ENCODE measurements at regions not wholly inside any gene's neighbourhood (a gene's known extent, or its start where the extent isn't known, plus 50 kb on each side); places are given as distances from the start of the nearest gene placed in this dataset.

DNA sequence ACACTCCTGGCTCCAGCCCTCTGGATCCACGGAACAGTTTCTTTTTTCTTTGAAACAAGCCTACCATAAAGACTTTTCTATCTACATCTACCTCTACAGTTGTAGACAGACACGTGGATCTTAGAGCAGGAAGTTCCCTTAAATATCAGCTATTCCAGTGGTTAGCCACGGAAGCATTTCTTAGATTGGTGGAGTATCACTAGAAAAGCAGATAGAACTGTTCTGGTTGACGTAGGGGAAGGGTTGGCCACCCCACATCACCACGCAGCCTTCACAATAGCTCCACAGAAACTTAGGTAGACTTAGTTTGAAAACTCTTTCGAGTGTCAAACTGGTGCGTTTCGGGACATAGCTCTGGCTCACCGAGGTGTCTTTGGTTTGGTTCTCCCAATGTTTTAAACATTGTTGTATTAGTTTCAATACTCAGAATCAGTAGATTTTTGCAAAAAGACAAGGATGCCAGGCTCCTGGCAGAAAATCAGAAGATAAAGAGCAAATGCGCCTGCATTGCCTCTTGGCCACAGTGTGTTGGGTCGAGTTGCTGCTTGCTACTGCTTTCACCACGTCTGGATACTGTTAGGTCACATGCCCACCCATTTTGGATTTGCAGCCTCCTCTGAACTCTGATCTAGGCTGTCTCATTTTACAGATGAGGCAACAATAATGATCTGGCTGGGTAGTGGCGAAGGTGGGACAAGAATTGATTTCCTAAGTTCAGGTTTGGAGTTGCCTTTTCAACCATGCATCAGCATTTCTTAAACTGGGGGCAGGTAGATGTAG, 71.5 kb upstream of the DTNBP1 start:
- Histone ChIP-seq H4K20me1 (ENCODE audit: insufficient read depth) (no peaks in the 10 kb centered on the region), H3K9me3 (ENCODE audit: control insufficient read depth in 1 of 2, insufficient read depth in 1 of 2, low read depth in 1 of 2, low read length in 2 of 2) (no peaks in the 10 kb centered on the region), H3K27ac (ENCODE audit: low read depth, low read length) (no peak overlapping the region), H3K4me3 (replicated peaks in 1 of 2; ENCODE audit: low read depth in 1 of 2, low read length in 2 of 2) (no peak overlapping the region), H3K27me3 (ENCODE audit: insufficient read depth, low read length) (0 out of 2 replicates have a peak, but pooled peaks cover 1% of the 10 kb centered on the region), H3K9ac (ENCODE audit: low read length) (no peak overlapping the region), H3K79me2 (ENCODE audit: insufficient read depth, low read length) (no peaks in the 10 kb centered on the region), H2AFZ (ENCODE audit: low read depth, low read length, poor library complexity, severe bottlenecking) (no peak overlapping the region), H3K36me3 (ENCODE audit: control insufficient read depth in 1 of 2, insufficient read depth in 2 of 2, low read length in 2 of 2) (no peaks in the 10 kb centered on the region), H3K4me2 (ENCODE audit: low read length) (no peak overlapping the region), H3K9me2 (ENCODE audit: insufficient read depth) (no peaks in the 10 kb centered on the region), H3K4me1 (ENCODE audit: control insufficient read depth in 1 of 2, insufficient read depth in 2 of 2, low read length in 2 of 2) (peaks cover 4 to 13% of the 10 kb centered on the region in 2 experiments; a peak in 3 of 4 replicates)
- ATAC-seq (no peak), DNase-seq (ENCODE audit: low read depth, low spot score) (no peak)
- POLR2A ChIA-PET, result no interaction called here
- no peak for TF ChIP-seq CBX3 (IDR thresholded peaks at IDR 0.05; ENCODE audit: low read depth)
- TF ChIP-seq, protein P1, sequence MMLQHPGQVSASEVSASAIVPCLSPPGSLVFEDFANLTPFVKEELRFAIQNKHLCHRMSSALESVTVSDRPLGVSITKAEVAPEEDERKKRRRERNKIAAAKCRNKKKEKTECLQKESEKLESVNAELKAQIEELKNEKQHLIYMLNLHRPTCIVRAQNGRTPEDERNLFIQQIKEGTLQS (IDR thresholded peaks at IDR 0.05), result no peak
- TF ChIP-seq SRF (IDR thresholded peaks at IDR 0.05; ENCODE audit: low read depth), result no peak
- TF ChIP-seq, protein P2, sequence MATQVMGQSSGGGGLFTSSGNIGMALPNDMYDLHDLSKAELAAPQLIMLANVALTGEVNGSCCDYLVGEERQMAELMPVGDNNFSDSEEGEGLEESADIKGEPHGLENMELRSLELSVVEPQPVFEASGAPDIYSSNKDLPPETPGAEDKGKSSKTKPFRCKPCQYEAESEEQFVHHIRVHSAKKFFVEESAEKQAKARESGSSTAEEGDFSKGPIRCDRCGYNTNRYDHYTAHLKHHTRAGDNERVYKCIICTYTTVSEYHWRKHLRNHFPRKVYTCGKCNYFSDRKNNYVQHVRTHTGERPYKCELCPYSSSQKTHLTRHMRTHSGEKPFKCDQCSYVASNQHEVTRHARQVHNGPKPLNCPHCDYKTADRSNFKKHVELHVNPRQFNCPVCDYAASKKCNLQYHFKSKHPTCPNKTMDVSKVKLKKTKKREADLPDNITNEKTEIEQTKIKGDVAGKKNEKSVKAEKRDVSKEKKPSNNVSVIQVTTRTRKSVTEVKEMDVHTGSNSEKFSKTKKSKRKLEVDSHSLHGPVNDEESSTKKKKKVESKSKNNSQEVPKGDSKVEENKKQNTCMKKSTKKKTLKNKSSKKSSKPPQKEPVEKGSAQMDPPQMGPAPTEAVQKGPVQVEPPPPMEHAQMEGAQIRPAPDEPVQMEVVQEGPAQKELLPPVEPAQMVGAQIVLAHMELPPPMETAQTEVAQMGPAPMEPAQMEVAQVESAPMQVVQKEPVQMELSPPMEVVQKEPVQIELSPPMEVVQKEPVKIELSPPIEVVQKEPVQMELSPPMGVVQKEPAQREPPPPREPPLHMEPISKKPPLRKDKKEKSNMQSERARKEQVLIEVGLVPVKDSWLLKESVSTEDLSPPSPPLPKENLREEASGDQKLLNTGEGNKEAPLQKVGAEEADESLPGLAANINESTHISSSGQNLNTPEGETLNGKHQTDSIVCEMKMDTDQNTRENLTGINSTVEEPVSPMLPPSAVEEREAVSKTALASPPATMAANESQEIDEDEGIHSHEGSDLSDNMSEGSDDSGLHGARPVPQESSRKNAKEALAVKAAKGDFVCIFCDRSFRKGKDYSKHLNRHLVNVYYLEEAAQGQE (IDR thresholded peaks at IDR 0.05; ENCODE audit: low read depth), result no peak
- TF ChIP-seq CEBPB (IDR thresholded peaks at IDR 0.05; ENCODE audit: low read depth), result no peak
- TF ChIP-seq RAD21 (IDR thresholded peaks at IDR 0.05; ENCODE audit: low read depth), result no peak
- no peak for TF ChIP-seq SP1 (IDR thresholded peaks at IDR 0.05; ENCODE audit: low read depth)
- no peak for TF ChIP-seq POLR2AphosphoS5 (IDR thresholded peaks at IDR 0.05; ENCODE audit: low read depth, low read length)
- no peak for TF ChIP-seq EGR1 (IDR thresholded peaks at IDR 0.05; ENCODE audit: low read depth)
- TF ChIP-seq, protein P3, sequence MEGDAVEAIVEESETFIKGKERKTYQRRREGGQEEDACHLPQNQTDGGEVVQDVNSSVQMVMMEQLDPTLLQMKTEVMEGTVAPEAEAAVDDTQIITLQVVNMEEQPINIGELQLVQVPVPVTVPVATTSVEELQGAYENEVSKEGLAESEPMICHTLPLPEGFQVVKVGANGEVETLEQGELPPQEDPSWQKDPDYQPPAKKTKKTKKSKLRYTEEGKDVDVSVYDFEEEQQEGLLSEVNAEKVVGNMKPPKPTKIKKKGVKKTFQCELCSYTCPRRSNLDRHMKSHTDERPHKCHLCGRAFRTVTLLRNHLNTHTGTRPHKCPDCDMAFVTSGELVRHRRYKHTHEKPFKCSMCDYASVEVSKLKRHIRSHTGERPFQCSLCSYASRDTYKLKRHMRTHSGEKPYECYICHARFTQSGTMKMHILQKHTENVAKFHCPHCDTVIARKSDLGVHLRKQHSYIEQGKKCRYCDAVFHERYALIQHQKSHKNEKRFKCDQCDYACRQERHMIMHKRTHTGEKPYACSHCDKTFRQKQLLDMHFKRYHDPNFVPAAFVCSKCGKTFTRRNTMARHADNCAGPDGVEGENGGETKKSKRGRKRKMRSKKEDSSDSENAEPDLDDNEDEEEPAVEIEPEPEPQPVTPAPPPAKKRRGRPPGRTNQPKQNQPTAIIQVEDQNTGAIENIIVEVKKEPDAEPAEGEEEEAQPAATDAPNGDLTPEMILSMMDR (IDR thresholded peaks at IDR 0.05 in 2 of 3, conservative IDR thresholded peaks at IDR 0.05 in 1 of 3; ENCODE audit: borderline replicate concordance in 1 of 3, insufficient read depth in 1 of 3, low read depth in 2 of 3, low read length in 2 of 3), result no peak
- TF ChIP-seq, protein P4, sequence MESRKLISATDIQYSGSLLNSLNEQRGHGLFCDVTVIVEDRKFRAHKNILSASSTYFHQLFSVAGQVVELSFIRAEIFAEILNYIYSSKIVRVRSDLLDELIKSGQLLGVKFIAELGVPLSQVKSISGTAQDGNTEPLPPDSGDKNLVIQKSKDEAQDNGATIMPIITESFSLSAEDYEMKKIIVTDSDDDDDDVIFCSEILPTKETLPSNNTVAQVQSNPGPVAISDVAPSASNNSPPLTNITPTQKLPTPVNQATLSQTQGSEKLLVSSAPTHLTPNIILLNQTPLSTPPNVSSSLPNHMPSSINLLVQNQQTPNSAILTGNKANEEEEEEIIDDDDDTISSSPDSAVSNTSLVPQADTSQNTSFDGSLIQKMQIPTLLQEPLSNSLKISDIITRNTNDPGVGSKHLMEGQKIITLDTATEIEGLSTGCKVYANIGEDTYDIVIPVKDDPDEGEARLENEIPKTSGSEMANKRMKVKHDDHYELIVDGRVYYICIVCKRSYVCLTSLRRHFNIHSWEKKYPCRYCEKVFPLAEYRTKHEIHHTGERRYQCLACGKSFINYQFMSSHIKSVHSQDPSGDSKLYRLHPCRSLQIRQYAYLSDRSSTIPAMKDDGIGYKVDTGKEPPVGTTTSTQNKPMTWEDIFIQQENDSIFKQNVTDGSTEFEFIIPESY (IDR thresholded peaks at IDR 0.05; ENCODE audit: extremely low read depth, insufficient replicate concordance, low read length), result no peak
- TF ChIP-seq, protein P5, sequence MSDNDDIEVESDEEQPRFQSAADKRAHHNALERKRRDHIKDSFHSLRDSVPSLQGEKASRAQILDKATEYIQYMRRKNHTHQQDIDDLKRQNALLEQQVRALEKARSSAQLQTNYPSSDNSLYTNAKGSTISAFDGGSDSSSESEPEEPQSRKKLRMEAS (IDR thresholded peaks at IDR 0.05), result no peak
- no peak for TF ChIP-seq ZFX (IDR thresholded peaks at IDR 0.05)
- no peak for TF ChIP-seq ELF1 (IDR thresholded peaks at IDR 0.05; ENCODE audit: borderline replicate concordance, low read depth)
- no peak for TF ChIP-seq ZNF274 (IDR thresholded peaks at IDR 0.05; ENCODE audit: low read depth, low read length)
- TF ChIP-seq TCF7L2 (IDR thresholded peaks at IDR 0.05; ENCODE audit: borderline replicate concordance, extremely low read depth, insufficient read depth, insufficient read length), result no peak
- RAD21 ChIA-PET (ENCODE audit: low non-redundant PET in 1 of 2, low total read pairs in 2 of 2, uncharacterized antibody in 2 of 2, unreplicated experiment in 2 of 2), result no interaction called here
- no TSS peak for BruUV-seq (replicated peaks)
- intact Hi-C loops (cut with micrococcal nuclease), result no loop called here
- CTCF ChIA-PET, result no interaction called here
